Caco-2 (cell line): ENCODE measurements at regions not wholly inside any gene's neighbourhood (a gene's known extent, or its start where the extent isn't known, plus 50 kb on each side); places are given as distances from the start of the nearest gene placed in this dataset.

ENCODE experiments used
- BruUV-seq: library from RNA; stranded (reverse); fragments of 400-500 nt; replicated peaks from 2 replicates; lab custom pipeline; 2021; lab: Mats Ljungman, UMichigan
- CTCF ChIA-PET: fragments of 300-600 bp; sonication (Branson Sonifier 250); formaldehyde crosslinking; loops from one replicate; lab custom pipeline; 2022; ENCODE audit warnings: antibody characterized with exemption; lab: Charles Lee
- POLR2A ChIA-PET: fragments of 300-600 bp; sonication (Branson Sonifier 250); formaldehyde crosslinking; loops from one replicate; lab custom pipeline; 2022; ENCODE audit warnings: antibody characterized with exemption; lab: Charles Lee
- DNase-seq, 2 experiments: peaks; one replicate each; pipeline versions ENCODE4 v3.0.0 to v3.0.0-alpha.2; 2020 to 2022
- H3K27me3 ChIP-seq: replicated peaks from 2 replicates; pipeline ENCODE4 v1.6.0; 2011; ENCODE audit warnings: low read length; ENCODE audit not compliant: control insufficient read depth, insufficient read depth
- H3K36me3 ChIP-seq: 2 replicates; pipeline ENCODE4 v1.5.1; 2011; ENCODE audit warnings: low read length; ENCODE audit not compliant: control insufficient read depth, insufficient read depth
- H3K4me1 ChIP-seq: fragments of 250-450 bp; sonication (Bioruptor Pico); 2 replicates; pipeline ENCODE4 v1.5.1; 2020; ENCODE audit warnings: mild to moderate bottlenecking
- H3K4me3 ChIP-seq: 2 replicates; pipeline ENCODE4 v1.5.1; 2011; ENCODE audit warnings: low read depth, mild to moderate bottlenecking, control low read depth, low read length
- H3K9me3 ChIP-seq: fragments of 250-450 bp; sonication (Bioruptor Pico); 2 replicates; pipeline ENCODE4 v1.5.1; 2020; ENCODE audit warnings: mild to moderate bottlenecking, moderate library complexity
- H3K27ac Mint-ChIP-seq: one replicate; pipeline ENCODE4 v1.8.0; 2022; ENCODE audit warnings: mixed read lengths; ENCODE audit not compliant: unreplicated experiment
- H3K27me3 Mint-ChIP-seq: one replicate; pipeline ENCODE4 v1.8.0; 2022; ENCODE audit warnings: mixed read lengths; ENCODE audit not compliant: insufficient read depth, unreplicated experiment
- H3K36me3 Mint-ChIP-seq: one replicate; pipeline ENCODE4 v1.8.0; 2022; ENCODE audit warnings: mild to moderate bottlenecking, mixed read lengths; ENCODE audit not compliant: insufficient read depth, unreplicated experiment
- H3K4me1 Mint-ChIP-seq: one replicate; pipeline ENCODE4 v1.8.0; 2022; ENCODE audit warnings: low read depth, mixed read lengths; ENCODE audit not compliant: unreplicated experiment
- H3K4me3 Mint-ChIP-seq: one replicate; pipeline ENCODE4 v1.8.0; 2022; ENCODE audit warnings: mild to moderate bottlenecking, moderate library complexity, mixed read lengths; ENCODE audit not compliant: unreplicated experiment
- H3K9me3 Mint-ChIP-seq: one replicate; pipeline ENCODE4 v1.8.0; 2022; ENCODE audit warnings: mixed read lengths; ENCODE audit not compliant: unreplicated experiment
- intact Hi-C: fragments of 100-400 bp; cut with micrococcal nuclease; formaldehyde crosslinking; loops from one replicate; pipeline ENCODE4 v1.10.0; 2022; ENCODE audit not compliant: unreplicated experiment
- TF ChIP-seq, protein P1 (sequence below), 2 experiments: fragments of 200-600 bp in 1 of 2; IDR thresholded peaks; 1 replicate in 1 of 2; 2 replicates in 1 of 2; pipeline versions ENCODE4 v1.5.1 to v1.8.0; 2011 to 2022; ENCODE audit warnings: antibody characterized with exemption in 1 of 2, control low read depth in 1 of 2, inconsistent platforms in 1 of 2, low read depth in 1 of 2, low read length in 1 of 2, mild to moderate bottlenecking in 1 of 2, moderate library complexity in 1 of 2; ENCODE audit not compliant: insufficient read depth in 1 of 2, severe bottlenecking in 1 of 2, unreplicated experiment in 1 of 2

DNA sequence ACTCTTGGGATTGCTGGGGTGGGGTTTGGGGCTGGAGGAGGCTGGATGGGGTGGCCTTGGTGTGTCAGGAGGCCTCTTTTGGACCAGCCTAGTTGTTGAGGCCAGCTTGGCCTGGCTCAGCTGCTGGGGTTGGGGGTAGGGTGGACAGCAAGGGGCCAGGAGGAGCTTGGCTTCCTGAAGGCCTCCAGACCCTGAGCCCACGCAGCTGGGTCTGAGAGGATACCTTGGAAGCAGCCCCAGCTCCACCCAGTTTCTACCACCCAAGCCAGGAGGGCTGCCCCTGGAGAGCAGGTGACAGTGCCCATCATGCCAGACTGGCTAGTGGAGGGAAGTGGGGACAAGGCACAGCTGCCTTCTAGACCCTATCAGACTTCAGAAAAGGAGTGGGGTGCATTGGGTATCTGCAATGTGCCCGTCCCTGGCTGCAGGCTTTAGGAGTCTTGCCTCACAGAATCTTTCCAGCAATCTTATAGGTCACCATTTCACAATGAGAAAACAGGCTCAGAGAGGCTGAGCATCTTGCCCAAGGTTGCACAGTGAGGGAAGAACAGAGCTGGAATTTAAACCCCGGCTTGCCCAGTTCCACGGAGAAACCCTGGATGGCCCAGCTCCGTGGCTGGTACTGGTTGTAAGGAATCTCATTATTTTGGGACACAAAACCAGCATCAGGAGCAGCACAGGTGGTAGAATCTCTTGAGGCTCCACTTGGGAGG is 83.0 kb downstream of the LINGO1 start:
- Mint-ChIP-seq H3K27ac (no peak overlapping the region), H3K27me3 (no peaks in the 10 kb centered on the region), H3K4me1 (no peaks in the 10 kb centered on the region), H3K36me3 (no peaks in the 10 kb centered on the region), H3K4me3 (no peak overlapping the region), H3K9me3 (no peaks in the 10 kb centered on the region)
- no TSS peak for BruUV-seq
- CTCF ChIA-PET: no interaction called here
- DNase-seq: no peak
- Histone ChIP-seq H3K9me3 (no peaks in the 10 kb centered on the region), H3K36me3 (no peaks in the 10 kb centered on the region), H3K4me3 (no peak overlapping the region), H3K4me1 (peaks cover 3% of the 10 kb centered on the region; the same call in 1 of the 2 replicates), H3K27me3 (no peaks in the 10 kb centered on the region)
- TF ChIP-seq, protein P1, sequence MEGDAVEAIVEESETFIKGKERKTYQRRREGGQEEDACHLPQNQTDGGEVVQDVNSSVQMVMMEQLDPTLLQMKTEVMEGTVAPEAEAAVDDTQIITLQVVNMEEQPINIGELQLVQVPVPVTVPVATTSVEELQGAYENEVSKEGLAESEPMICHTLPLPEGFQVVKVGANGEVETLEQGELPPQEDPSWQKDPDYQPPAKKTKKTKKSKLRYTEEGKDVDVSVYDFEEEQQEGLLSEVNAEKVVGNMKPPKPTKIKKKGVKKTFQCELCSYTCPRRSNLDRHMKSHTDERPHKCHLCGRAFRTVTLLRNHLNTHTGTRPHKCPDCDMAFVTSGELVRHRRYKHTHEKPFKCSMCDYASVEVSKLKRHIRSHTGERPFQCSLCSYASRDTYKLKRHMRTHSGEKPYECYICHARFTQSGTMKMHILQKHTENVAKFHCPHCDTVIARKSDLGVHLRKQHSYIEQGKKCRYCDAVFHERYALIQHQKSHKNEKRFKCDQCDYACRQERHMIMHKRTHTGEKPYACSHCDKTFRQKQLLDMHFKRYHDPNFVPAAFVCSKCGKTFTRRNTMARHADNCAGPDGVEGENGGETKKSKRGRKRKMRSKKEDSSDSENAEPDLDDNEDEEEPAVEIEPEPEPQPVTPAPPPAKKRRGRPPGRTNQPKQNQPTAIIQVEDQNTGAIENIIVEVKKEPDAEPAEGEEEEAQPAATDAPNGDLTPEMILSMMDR (IDR thresholded peaks at IDR 0.05; ENCODE audit: insufficient read depth in 1 of 2, low read depth in 1 of 2, low read length in 1 of 2, severe bottlenecking in 1 of 2, unreplicated experiment in 1 of 2): no peak
- POLR2A ChIA-PET: no interaction called here
- intact Hi-C loops: no loop called here

DNA sequence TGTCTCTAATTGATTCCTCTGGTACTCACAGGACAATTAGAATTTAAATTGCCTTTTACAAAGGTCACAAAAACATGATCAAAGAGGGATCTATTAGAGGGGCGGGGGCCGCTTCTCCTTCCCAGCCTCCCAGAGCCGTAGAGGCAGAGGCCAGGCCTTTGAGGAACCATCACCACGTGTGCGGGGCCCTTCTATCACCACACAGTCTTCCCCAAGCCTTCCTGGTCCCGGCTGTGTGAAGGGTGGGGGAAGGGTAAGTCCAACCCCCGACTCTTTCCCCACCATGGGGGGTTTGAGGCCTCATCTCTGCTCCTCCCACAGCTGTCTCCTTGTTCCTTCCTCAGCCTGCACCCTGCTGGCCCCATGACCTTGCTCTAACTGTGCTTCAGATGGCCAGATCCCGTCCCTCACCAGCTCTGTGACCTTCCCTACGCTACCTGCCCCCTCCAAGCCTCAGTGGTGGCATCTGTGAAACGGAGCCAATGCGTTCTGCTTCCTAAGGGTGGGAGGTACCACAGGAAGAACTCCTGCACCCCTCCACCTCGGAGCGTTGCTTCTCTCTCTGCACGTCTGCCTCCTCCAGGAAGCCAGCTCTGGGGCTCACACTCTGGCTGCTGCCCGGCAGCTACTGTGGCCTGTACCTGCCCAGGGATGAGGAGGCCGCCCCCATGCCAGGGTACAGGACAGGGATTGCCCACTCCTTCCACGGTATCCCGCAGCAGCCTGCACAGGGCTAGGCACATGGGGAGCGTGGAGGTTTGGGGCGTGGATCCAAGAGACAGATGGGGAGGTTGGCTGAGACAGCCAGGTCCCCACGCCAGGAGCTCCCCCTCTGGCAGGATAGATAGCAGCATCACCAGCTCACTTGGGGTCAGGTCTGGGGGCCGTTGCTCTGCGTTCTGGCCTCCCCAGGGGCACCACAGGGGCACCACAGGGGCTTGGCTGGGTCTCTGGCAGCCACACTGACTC is 83.8 kb downstream of the LINGO1 start:
- Histone ChIP-seq H3K36me3 (no peaks in the 10 kb centered on the region), H3K4me1 (peaks cover 4% of the 10 kb centered on the region; the same call in 1 of the 2 replicates), H3K27me3 (no peaks in the 10 kb centered on the region), H3K9me3 (no peaks in the 10 kb centered on the region), H3K4me3 (no peak overlapping the region)
- DNase-seq: no peak
- Mint-ChIP-seq H3K36me3 (no peaks in the 10 kb centered on the region), H3K4me1 (no peaks in the 10 kb centered on the region), H3K27me3 (no peaks in the 10 kb centered on the region), H3K27ac (no peak overlapping the region), H3K4me3 (no peak overlapping the region), H3K9me3 (no peaks in the 10 kb centered on the region)
- CTCF ChIA-PET: no interaction called here
- no TSS peak for BruUV-seq
- TF ChIP-seq, protein P1 (IDR thresholded peaks at IDR 0.05; ENCODE audit: insufficient read depth in 1 of 2, low read depth in 1 of 2, low read length in 1 of 2, severe bottlenecking in 1 of 2, unreplicated experiment in 1 of 2): no peak
- POLR2A ChIA-PET: no interaction called here
- intact Hi-C loops: no loop called here

- intact Hi-C loops: no loop called here
- Mint-ChIP-seq H3K4me1 (no peaks in the 10 kb centered on the region), H3K4me3 (no peak overlapping the region), H3K9me3 (no peaks in the 10 kb centered on the region), H3K36me3 (no peaks in the 10 kb centered on the region), H3K27ac (no peak overlapping the region), H3K27me3 (no peaks in the 10 kb centered on the region)
- no peaks in the 10 kb centered on the region for H3K9me3 ChIP-seq
- DNase-seq: no peak
- peaks cover 7% of the 10 kb centered on the region; the same call in 1 of the 2 replicates for H3K4me1 ChIP-seq
- no peaks in the 10 kb centered on the region for H3K27me3 ChIP-seq
- H3K4me3 ChIP-seq: no peak overlapping the region
- TF ChIP-seq, protein P1 (IDR thresholded peaks at IDR 0.05; ENCODE audit: insufficient read depth in 1 of 2, low read depth in 1 of 2, low read length in 1 of 2, severe bottlenecking in 1 of 2, unreplicated experiment in 1 of 2): no peak
- ChIA-PET CTCF (no interaction called here), POLR2A (no interaction called here)
- no TSS peak for BruUV-seq
- H3K36me3 ChIP-seq: no peaks in the 10 kb centered on the region
These were observed 84.7 kb downstream of the LINGO1 start for GRCh38 chr15:77547801-77548588.
